Fibroblast of skin of abdomen (primary cell): ENCODE measurements at regions not wholly inside any gene's neighbourhood (a gene's known extent, or its start where the extent isn't known, plus 50 kb on each side); places are given as distances from the start of the nearest gene placed in this dataset.
A peak's percentile ranks its signal among the peaks of the same experiment; 100 is the strongest.

ENCODE experiments used
- DNase-seq: peaks from one replicate; pipeline ENCODE4 v3.0.0-alpha.2; 2013

DNA sequence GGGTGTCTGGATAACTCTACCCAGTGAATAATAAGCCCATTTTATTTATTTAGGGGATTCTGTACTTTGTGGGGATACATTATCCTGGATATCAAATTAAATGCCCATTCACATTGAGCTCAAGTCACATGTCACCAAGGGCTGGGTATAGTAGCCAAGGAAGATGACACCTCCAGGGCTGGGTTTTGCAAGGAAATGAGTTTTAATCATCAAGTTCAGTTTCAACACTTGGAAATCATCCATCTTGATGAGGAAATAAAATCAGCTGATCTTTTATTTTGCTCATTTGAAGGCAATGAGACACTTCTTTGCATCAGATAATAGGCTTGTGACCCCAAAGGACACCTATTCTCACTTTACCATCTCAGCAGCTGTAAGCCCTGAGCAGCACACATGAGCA, 80.0 kb upstream of the TNR start:
- DNase-seq = no peak

DNA sequence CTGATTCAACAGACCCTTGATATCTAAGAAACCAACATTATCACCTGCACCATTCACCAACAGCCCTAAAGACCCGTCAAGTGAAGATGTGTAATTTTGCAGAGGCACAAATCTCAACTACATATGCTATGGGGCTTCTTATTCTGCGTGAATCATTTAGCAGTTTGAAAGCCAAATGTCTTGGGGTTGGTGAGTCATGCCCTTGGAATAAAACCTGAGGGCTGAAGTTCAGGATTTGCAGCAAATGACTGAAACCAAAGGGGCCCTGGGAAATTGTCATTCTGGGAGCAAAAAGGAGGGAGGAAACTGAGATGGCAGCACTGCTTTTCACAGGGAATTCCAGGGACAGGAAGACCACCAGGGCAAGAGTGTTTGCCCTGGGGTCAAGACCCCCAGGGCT, 79.2 kb upstream of the TNR start:
- peak; percentile 53 for DNase-seq

DNA sequence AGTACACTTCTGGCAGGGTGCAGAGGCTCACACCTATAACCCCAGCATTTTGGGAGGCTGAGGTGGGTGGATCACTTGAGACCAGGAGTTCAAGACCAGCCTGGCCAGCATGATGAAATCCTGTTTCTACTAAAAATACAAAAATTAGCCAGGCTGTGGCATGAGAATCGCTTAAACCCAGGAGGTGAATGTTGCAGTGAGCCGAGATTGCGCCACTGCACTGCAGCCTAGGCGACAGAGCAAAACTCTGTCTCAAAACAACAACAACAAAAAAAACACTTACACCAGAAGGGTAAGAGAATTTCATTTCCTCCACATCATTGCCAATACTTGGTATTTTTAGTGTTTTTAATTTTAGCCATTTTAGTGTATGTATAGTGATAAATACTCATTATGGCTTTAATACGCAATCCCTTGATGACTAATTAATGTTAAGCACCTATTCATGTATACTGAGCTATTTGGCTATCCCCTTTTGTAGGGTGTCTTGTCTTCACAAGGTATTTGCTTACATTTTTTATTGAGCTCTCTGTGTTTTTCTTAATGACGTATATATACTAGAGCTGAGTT, 77.1 kb upstream of the TNR start:
- no peak for DNase-seq

DNA sequence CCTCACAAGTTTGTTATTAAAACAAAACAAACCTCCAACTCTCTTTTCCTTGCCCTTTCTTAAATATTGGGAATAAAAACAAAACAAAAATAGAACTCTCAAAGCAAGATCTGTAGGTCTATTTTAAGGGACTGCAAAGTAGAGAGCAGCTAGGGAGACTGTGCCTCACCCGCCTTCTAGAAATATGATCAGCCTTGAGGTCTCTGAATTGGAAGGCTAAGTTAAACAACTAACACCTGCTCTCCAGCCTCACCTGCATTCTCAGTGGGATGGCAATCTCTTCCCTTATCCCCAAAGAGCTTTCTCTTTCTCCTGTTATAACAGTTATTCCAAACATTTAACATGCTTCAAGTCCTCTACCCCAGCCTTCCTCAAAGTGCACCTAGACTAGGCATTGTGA, 75.5 kb upstream of the TNR start:
- no peak for DNase-seq

DNA sequence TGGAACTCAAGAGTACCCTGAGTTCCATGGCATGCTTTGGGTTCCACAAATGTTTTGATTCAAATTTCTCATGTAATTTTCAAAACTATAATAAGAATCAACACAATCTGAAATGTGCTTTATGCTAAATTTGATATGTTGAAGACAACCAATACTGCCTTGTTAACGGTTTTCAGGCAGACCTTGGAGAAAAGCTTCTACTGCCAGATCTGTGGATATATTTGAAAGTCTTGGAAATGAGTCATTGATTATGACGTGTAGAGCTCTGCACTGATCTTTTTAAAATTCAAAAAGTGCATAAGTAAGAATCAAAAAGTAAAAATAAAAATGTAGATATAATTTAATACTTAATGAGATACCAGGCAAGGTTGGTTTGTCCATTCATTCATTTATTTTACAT, 74.0 kb upstream of the TNR start:
- DNase-seq = no peak

DNA sequence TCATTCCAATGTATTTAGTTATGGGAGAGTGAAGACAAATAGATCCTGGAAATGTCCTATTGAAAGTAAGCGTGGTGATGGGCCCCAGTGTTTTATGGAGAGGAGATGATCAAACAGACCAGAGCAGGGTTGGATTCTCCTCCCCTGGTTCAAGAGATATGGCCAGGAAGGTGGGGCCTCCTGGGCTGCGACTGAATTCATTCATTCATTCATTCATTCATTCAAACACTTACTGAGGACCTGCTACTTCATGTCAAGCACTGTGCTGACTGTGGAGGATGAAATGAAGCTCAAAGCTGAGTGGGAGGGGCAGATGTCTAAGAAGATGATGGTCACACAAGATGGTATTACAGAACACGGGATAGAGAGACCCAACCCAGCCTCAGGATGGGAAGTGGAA, 71.5 kb upstream of the TNR start:
- DNase-seq = no peak

DNA sequence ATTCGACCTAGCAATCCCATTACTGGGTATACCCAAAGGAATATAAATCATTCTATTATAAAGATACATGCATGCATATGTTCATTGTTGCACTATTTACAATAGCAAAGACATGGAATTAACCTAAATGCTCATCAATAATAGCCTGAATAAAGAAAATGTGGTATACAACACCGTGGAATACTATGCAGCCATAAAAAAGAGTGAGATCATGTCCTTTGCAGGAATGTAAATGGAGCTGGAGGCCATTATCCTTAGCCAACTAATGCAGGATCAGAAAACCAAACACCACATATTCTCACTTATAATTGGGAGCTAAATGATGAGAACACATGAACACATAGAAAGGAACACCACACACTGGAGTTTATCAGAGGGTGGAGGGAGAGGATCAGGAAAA, 69.5 kb upstream of the TNR start:
- no peak for DNase-seq

DNA sequence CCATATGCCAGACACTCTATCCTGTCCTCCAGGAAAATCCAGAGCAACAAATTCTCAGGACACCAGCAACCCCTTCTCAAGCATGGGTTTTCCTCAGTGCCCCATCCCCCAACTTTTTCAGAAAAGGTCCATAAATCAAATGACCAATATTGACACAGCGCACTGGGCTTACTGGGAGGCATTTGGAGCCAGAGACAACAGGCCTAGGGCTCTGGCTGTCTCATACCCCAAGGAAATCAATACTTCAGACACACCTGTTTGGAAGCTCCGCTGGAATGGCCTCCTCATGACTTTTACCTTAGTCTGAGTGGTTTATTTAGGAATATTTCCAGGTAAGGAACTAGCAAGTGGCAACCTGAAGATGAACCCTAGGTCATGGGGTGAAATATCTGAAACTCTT, 66.9 kb upstream of the TNR start:
- no peak for DNase-seq

DNA sequence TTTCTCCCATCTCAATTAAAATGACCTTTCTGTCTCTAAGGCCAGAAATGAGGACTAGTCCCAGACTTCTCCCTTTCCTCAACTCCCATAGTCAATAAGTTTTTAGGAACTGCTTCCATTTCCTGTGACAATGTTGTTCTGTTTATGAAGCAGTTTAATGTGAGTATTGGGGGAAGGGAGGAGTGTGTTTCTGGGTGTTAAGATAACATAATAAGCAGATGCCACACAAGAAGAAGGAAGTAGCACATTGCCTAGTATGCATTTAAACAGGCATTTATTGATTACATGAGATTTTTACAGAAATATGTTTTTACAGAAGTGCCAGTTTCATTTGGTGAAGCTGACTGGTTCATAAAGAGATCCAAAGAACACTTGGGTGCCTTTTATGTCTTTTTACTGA, 65.6 kb upstream of the TNR start:
- DNase-seq = no peak

DNA sequence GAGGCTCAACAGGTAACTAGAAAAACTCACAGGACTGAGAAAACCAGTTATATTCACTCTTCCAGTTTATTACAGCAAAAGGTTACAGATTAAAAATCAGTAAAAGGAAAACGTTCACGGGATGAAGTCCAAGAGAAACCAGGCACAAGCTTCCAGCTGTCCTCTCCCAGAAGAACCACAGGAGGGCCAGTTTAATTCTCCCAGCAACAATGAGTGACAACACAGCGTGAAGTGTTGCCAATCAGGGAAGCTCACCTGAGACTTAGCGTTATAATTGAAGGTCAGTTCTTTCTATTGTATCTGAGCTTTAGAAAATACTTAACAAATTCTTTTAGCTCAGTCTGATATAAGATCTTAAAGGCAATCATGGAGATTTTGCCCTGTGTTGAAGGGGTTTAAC, 65.2 kb upstream of the TNR start:
- DNase-seq = no peak

DNA sequence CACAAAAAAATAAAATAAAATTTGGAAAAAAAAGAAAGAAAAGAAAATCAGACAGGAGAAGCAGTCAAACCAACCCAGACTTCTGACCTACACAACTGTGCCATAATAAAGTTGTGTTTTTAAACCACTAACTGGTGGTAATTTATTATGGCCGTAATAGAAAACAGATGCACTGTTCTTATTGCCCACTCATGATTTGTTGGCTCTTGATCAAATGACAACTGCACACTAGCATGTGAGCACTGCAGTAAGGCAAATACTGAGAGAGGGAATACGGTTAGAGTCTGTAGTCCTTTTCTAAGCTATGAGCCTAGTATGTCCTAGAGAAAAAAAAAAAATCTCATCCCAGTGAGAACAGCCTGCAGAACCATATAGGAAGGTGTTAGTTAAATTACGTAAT, 61.2 kb upstream of the TNR start:
- DNase-seq = peak; percentile 20

DNA sequence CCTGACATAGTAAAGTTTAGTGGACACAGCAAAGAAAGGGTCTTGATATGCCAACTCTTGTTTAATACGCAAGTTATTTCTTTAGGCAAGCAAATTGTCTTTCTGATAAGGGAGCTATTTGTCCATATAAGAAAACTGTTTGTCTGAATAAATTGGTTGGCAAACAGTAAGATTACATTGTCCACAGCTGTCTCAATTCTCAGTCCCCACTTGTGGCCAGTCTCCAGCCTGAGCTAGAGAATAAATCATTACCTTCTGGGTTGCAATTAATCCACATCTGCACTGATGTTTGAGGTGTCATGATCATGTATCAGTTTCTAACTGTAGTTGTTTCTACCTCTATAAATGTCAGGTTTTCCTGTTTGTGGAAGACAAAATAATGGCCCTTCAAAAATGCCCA, 60.0 kb upstream of the TNR start:
- DNase-seq = no peak

DNA sequence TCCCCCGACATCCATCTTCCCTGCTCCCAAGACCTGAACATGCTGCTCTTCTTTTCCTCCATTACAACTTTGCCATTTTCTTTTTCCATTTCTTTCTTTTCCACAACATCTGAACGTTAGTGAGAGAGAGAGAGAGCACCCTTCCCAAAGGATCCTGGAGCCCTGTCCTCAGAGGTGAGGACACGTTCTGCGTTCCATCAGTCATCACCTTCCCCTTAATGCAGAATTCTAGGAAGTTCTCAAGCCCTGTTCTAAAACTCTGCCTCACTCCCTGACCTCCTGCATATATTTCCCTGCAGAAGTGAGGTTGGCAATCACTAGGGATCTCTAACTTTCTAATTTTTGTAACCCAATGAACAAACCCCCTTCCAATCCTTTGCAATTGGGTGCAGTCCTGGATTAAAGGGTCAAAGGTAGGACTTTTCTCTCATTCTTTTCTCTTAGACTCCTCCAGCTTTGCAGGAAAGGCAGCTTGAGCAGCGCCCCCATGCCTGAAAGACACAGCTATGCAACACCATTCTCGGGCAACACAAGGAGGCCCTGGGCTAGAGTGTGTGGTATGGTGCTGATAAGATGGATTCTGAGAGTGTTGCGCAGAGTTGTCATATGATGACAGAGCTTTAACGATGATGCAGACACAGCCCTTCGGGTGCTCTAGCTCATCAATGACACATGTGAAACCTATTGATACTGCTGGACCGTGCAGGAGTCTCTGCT, 59.2 kb upstream of the TNR start:
- no peak for DNase-seq

DNA sequence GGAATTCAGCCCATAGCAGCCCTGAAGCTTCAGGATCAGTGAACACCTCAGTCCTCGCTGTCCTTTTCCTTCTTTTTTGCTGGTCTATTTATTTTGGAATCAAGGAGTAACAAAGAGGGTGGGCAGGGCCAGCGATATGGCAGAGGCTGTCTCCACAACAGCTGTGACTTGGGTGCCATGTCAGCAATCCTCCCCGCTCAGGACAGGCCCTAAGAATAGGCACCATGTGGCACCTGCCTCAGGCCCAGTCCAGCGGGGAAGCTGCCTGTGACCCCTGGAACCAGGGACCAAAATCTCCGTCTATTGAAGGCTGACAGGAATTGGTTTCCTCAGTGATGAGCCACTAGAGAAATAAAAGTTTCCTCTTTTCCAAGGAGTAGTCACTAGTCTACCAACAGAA, 58.6 kb upstream of the TNR start:
- DNase-seq = no peak

DNA sequence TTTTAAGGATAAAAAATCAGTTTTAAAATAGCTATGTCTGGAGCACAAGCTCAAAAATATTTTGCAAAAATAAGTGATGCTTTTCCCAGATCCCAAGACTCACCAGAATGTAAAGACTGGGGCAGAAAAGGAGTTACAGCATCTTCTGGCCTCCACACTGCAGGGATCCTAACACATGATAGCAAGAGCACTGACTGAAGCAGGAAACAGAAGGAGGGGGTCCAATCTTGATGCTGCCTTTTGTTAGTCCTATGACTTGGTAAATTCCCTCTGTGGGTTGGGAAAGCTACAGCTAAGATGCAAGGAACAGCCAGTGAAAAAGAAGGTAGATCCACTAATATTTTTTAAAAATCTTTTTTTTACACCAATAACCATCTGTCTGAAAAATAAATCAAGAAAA, 54.2 kb upstream of the TNR start:
- DNase-seq = no peak

DNA sequence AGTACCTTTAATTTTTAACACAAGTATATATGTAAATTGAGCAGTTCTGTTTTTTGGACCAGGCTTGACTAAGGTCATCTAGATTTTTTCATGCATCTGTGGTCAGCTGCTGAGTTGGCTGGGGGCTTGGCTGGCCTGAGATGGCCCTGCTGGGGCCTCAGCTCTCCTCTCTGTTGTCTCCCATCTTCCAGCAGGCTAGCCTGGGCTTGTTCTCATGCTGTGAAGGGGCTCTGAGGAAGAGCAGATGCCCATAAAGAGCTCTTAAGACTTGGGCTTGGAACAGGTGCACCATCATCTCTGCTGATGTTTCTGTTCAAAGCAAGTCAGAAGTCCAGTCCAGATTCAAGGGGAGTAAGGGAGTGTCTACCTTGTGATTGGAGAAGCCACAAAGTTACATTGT, 51.2 kb upstream of the TNR start:
- no peak for DNase-seq

DNA sequence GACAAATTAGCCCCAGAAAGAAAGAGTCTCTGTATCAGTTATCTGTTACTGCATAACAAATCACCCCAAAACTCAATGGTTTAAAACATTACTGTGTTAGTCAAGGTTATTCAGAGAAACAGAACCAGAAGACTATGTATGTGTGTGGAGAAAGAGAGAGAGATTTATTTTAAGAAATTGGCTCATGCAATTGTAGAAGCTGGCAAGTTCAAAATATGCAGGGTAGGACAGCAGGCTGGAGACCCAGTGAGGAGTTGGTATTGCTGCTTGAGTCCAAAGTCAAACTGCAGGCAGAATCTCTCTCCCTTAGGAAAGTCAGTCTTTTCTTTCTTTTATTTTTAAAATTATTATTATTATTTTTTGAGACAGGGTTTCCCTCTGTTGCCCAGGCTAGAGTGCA, 50.2 kb upstream of the TNR start:
- DNase-seq = no peak
